Hindlimb muscle (tissue), 1 donor: ENCODE measurements at regions not wholly inside any gene's neighbourhood (a gene's known extent, or its start where the extent isn't known, plus 50 kb on each side); places are given as distances from the start of the nearest gene placed in this dataset.

Experiments
- DNase-seq: peaks from one replicate; pipeline ENCODE4 v3.0.0-alpha.2; 2013

- no peak for DNase-seq
These were observed 453.3 kb downstream of the TSHZ3 start for GRCh38 chr19:30895946-30896345.

GRCh38 chr19:30891051-30891450 lies 458.2 kb downstream of the TSHZ3 start:
- no peak for DNase-seq

DNA sequence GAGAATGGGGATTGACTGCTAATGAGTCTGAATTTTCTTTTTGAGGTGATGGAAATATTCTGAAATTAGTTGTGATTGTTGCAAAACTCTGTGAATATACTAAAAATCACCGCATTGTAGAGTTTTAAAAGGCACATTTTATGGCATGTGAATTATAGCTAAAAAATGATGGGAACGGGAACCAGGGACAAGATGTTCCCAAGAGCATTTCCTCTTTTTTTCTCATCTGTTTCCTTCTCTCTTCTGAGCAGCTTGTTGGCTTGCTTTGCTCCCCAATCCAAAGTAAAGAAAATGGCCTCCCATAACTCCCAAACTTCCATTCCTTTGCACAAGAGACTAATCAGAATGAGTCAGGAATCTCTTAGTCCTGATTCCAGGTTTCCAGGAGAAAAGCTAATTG lies 459.2 kb downstream of the TSHZ3 start:
- DNase-seq: no peak

DNA sequence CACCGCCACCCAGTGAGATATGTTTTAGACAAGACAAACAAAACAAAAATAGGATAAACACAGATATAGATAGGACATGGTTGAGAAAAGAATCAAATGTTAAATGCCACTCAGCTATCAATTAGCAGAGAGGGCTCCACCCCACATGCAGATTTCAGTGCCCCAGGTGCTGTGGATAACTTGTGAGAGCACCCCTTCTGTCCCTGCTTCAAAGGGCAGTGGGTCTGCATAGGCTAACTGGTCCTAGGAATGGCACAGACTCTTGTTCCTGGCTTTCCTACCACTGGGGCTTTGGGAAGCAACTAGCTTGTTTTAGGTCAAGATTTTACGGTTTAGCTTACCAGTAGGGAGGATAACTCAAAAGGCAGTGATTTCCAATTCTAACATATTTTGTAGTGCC lies 460.3 kb downstream of the TSHZ3 start:
- no peak for DNase-seq

DNA sequence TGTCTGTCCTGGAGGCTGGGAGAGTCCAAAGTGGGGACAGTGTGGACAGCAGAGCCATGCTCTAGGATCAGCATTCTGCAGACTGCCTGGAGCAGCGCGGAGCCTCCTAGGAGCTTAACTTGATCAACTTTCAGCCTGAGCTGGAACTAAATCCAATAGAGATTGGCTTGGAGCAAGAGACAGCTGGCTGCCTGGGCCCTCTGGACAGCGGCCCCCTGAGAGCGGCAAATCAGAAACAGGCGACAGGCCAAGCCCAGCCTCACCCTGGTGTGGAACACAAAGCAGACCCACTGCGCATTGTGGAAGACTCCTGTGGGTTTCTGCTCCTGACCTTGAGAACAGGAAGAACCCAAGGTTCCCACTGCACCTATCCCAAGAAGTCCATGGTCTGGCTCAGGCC lies 462.2 kb downstream of the TSHZ3 start:
- DNase-seq: no peak

- peak; percentile 25 for DNase-seq
These were observed 463.0 kb downstream of the TSHZ3 start for GRCh38 chr19:30886222-30886621.

GRCh38 chr19:30884146-30884812 lies 465.0 kb downstream of the TSHZ3 start:
- no peak for DNase-seq

DNA sequence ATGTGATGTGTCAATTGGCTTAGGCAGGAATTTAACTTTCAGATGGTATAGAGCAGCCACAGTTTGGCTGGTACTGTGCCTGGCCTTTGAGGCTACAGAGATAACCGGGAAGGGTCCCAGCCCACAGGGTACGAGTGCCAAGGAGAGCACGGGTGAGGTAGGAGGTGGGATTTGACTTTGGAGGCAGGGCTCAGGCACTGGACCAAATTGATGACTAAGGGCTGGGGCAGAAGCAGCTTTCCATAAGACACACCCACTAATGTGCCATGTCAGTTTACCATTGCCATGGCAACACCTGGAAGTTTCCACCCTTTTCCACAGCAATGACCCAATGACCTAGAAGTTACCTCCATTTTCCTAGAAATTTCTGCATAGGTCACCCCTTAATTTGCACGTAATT lies 466.2 kb downstream of the TSHZ3 start:
- DNase-seq: no peak

GRCh38 chr19:30882411-30883005 lies 466.7 kb downstream of the TSHZ3 start:
- no peak for DNase-seq

DNA sequence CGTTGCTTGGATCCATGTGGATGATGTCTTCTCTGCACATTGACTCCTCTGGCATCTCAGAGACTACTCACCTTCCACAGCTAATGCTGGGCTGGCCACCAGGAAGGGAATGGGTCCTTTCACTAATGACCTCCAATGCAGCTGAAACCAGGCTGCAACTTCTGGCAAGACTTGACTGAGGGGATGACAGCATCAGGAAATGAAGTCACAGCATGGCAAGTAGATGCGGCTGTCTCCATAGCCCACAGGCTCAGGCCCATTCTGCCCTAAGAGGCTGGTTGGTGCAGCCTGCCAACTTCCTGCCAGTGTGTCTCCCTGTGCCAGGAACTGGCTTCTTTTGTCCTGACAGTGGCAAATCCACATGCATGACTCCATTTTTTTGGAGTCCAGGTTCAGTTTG lies 467.3 kb downstream of the TSHZ3 start:
- DNase-seq: no peak

DNA sequence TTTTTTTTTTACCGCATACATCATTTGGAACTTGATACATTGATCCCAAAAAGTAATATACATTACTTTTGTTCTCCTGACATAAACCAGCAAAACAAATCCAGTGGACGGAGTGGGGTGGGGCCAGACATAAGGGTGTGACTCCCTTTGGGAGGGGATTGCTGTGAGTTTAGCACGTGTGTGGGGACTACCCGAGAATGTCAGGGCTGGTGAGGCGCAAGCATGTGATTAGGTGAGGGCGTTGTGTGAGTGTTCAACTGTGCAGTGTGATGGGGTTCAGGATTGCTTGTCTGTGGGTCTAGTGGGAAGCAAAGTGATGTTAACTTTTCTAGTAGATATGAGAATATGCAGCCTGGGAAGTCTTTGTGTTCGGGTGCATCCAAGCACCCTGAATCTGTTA lies 468.0 kb downstream of the TSHZ3 start:
- DNase-seq: no peak

DNA sequence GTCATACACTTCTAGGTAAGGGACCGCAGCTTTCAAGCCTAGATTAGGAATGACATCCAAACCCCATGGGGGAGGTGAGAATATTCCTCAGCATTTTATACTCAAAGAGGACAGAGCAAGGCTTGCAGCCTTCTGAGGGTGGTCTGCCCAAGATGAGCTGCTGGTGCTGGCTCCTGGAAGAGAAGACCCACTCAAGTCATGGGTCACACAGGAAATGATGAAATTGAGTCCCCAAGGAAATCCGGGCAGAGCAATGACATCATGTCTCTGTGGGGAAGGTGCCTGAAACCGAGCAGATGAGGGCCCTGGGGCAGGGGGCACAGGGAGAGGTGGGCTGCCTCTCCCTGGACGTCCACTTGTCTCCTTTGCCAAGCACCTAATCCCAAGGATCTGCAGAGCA lies 468.7 kb downstream of the TSHZ3 start:
- no peak for DNase-seq

GRCh38 chr19:30880151-30880550 lies 469.1 kb downstream of the TSHZ3 start:
- DNase-seq: no peak

DNA sequence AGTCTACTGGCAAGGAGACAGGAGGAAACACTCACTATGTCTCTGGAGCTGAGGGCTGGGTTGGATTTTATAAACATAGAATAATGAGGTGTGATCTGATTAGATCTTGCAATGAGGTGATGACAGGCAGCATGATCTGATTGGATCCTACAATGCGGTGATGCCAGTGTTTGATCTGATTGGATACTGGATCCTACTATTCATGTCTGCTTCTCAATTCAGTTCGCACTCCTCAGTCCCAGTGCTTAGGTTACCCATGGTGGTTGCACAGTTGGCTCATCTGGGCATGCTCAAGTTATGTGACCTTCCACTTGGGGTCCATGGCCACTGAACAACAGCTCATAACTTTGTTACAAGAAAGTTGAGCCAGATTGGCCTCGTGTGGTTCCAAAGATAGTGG lies 469.5 kb downstream of the TSHZ3 start:
- DNase-seq: no peak

GRCh38 chr19:30879225-30879624 lies 470.0 kb downstream of the TSHZ3 start:
- DNase-seq: no peak

- DNase-seq: no peak
These were observed 470.7 kb downstream of the TSHZ3 start for GRCh38 chr19:30878495-30878894.

DNA sequence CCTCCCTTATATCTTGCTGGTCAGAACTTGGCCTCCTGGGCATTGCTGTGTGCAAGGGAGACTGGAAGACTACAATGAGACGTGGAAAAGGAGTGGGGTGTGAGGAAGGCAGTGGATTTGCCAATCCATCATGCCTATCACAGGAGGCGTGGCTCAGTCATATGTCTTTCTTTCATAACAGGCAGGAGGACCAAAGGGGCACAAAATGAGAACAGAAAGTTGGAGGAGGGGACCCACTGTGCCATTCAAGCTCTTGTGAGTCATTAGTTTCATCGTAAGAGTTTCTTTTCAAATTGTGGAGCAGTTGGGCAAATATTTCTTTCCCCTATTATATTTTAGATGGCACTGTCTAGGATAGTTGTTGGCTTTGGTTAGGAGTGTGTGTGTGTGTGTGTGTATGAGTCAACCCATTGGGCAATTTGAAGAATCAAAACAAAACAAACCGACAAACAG lies 471.5 kb downstream of the TSHZ3 start:
- DNase-seq: no peak

DNA sequence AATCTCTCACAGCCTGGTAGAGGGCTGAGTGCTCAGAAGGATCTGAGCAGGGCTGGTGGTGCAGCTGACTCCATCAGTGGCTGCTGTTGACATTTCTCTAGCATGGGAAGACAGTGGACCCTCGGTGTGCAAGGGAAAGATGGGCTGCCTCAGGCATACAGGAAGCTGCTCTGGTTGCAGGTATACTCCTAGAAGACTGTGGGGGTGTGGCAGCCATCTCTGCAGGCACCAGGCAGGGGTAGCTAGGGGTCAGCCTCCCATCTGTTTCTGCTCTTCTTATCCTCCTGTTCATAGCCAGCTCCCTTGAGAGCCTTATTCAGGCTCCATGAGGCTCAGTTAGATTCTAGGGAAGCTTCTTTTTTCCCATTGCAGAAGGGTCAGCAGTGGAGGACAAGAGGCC lies 475.5 kb downstream of the TSHZ3 start:
- DNase-seq: no peak

GRCh38 chr19:30873003-30873402 lies 476.2 kb downstream of the TSHZ3 start:
- no peak for DNase-seq

DNA sequence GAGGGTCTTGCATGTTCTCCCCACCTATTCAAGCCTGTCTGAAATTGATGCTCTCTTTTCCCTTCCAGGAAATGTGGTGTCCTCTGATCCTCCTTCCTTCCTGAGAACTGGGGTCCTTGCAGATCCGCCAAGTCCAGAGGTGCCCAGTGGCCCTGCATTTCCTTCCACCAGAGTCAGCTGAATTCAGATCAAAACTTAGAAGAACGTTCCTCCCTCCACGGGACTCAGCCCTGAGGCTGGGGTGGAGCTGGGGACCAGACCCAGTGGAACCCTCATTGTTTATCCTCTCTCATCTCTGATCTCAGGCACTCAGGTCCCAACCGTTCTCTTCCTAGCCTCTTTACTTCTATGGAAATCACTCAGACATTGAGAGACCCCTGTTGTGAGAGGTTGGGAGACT lies 477.3 kb downstream of the TSHZ3 start:
- DNase-seq: no peak

DNA sequence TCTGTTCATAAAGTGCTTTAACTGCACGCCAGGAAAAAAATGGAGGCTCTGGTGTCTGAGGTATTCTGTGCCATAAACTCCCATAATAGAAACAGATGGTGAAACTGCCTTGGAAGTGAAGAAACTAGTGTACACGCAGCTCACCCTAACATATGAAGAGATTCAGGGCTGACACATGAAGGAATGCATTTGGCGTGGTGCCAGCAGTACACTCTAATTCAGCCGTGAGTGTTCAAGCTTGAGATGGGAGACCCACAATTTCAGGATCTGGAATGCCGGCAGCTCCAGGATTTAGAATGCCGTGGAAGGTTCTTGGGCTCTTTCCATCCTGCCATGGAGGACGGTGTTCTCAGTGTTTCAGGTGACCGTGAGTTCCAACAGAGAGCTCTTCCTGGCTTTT lies 478.4 kb downstream of the TSHZ3 start:
- peak; percentile 34 for DNase-seq

DNA sequence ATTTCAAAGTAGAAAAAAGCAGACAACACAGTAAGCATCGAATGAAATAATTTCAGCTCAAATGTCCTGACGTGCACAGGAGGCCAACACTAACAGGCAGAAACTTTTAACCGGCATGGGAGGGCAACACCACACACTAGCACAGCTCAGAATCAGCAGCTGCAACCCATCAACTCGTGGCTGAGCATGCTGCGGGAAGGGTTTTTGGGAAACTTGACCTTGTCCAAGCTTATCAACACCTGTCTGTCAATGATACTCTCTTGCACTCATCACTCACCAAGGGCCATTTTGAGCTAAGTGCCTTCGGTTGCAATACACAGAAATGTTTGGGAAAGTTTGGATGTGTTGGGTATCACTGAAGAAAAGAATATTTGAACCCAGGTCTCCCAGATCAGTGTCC lies 483.7 kb downstream of the TSHZ3 start:
- no peak for DNase-seq

DNA sequence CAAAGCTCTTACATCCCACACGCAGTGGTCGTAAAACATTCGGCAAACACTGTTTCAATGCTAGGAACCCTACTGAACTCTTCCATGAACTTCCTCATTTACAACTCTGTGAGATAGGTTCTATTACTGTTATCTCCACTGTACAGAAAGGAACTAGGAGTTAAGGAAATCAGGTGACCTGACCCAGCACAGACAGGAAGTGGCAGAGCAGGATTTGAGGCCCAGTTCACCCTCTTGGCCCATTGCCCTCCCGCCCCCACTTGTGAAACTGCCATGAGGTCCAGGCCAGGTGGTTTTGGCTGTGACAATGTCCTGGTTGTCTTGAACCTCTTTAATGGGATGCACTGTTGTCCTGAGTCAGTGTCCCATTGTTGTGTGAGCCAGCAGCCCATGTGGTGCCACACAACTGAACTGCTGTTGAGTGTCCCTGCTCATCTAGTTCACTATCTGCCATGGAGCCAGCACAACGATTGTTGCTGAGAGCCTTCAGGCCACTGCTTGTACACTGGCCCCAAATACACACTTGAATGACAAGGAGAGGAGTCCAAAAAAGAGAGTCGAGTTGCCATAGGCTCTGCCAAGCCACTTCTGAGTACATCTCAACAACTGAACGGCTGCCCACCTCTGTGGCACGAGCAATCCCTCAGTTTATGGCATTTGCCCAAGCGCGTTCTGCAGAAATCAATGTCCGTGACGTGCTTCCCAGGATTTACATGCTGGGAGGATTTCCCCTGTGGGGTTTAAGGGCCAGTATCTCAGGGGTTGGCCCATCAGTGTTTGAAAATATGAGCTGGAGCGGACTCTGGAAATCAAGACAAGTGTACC lies 484.6 kb downstream of the TSHZ3 start:
- no peak for DNase-seq

DNA sequence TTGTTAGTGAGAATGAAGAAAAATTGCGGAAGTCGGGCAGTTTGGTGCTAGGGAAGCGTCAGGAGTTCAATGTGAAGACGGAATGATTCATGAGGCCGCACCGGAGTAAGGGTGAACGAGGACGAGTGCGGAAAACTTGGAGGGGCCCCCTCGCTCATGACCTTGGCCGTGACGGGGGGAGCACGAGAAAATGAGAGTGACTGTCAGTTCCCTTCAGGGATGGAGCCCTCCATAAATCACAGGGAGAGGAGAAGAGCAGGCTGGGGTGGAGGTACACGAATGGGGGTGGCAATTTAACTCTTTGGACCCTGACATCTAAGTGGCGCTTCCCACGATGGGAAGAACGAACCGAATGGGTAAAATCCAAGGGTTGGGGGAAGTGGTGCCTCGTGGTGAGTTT lies 486.4 kb downstream of the TSHZ3 start:
- DNase-seq: no peak
